ENCODE measurements at regions not wholly inside any gene's neighbourhood (a gene's known extent, or its start where the extent isn't known, plus 50 kb on each side); places are given as distances from the start of the nearest gene placed in this dataset.

DNA sequence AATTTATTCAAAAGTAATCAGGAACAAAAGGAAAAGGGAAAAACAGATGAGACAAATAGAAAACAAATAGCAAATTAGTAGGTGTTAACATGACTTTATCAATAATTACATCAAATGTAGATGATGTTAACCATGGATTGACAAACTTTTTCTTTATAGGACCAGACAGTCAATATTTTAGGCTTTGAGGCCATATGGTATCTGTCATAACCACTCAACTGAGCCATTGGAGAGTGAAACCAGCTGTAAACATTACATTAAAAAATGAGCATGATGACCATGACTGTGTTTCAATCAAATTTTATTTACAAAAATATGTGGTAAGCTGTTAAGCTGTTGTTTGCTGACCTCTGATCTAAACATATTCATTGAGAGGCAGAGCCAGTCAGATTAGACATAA is 118.5 kb upstream of the NWD2 start:
- DNase-seq: no peak

DNA sequence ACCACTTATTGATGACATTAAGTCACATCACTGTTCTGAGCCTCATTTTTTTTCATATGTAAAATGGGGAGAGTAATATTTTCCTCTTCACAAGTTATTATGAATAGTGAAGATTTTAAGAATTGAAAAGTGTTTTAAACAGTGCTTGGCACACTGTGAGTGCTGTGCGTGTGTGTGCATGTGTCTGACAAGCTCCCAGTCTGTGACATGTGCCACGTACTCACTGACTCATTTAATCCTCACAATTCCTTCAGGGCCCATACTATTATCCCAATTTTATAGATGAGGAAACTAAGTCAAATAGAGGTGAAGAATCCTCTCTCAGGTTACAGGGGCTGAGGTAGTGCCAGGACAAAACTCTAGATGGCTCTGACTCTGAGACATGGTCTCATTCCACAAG is 114.1 kb upstream of the NWD2 start:
- DNase-seq: no peak

DNA sequence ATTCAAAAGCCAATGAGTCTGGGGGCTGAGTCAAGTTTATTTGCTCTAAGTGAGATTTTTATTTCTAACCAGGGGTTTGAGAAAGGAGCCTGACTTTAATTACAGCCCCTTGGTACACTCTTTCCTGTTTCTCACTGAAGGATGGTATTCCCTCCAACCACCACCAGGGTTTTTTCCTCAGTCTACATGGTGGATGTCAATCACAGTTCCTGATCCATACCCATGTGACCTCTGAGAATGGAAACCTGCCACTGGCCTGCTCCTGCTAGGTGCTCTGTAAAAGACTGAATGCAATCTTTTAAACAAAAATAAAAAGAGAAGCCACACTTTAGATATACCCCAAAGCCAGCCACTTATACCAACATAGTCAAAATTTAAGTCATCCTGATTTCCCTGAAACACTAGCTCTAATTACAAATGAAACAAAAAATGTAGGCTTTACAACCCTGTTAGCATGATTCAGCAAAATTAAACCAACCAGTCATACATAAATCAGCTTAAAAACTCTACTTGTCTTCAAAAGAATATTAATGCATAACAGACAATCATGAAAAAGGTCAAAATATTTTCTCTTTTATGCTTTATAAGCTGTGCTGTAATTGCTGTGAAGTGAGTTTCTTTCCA is 112.1 kb upstream of the NWD2 start:
- no peak for DNase-seq

DNA sequence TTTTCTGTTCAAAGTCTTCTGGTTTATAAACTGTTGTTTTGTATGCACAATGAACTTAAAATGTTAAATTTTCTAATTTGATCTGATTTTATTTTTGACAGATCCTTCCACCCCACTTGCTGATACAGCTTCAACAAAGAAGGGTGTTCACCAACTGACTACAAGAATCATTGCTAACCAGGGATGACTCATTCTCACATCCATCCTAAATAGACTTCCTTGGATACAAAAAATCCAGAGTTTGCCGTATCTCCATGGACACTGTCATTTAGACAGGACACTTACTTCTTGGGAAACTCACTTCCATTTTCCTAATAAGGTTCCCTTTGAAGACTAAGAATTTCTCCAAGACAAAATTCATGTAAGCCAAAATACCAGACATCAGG is 111.6 kb upstream of the NWD2 start:
- no peak for DNase-seq

DNA sequence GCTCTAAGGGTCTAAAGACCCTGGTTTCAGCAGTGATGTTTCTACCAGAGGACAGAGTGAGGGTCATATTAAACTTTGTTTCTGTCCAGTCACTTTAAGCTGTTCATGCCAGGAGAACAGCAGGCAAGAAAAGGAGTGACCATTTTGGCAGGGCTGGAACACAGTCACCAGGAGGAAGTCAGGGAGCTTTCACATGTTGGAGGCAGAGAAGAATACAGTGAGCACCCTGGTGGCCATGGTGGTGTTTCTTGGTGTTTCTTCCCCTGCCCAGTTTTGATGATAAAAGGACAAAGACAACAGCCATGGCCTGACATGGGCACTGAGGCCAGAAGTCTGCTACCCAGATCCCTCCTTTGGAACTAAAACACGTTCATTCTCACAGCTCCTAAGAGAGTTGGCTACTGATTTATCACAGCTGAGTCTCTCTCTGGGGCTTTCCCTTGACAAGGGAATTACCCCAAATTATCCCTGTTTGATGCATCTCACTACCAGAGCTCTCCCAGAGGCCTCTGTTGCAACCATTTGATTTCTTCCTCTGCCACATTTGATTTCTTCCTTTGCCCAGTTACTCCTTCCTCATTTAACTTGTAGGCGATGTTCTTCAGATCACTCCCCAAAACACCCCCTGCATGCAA is 106.4 kb upstream of the NWD2 start:
- DNase-seq: no peak

DNA sequence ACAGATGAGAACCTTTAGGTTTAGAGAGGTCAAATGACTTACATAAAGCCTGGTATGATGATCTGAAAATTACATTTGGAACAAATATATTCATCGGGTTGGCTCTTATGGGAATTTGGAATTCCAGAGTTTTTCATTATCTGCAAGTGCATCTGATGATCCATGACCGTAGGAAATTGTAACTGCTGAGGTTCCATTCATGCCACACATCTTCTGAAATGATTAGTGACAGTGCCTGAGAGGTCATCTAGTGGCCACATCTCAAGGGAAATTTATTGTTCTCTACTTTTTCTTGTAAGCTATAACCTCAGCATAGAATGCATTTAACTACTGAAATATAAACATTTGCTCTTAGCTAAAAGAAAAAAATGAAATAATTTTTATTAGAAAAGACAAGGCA is 105.8 kb upstream of the NWD2 start:
- no peak for DNase-seq

DNA sequence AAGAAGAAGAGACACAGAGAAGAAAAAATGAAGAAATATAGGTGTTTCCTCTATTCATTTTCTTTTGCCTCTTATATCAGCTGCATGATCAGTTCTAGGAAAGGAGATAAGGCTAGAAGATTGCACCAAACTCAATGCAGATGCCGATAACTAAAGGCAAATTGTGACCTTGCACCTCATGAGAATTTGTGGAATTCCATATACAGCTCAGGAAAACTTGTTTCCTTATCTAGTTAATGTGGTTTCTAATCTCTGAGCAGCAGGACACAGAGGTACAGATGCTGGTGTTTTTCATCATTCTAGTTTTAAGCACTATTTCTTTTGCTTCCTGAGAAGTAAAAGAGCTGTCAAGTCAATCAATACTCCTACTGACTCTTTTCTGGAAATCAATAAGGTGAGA is 104.6 kb upstream of the NWD2 start:
- no peak for DNase-seq

DNA sequence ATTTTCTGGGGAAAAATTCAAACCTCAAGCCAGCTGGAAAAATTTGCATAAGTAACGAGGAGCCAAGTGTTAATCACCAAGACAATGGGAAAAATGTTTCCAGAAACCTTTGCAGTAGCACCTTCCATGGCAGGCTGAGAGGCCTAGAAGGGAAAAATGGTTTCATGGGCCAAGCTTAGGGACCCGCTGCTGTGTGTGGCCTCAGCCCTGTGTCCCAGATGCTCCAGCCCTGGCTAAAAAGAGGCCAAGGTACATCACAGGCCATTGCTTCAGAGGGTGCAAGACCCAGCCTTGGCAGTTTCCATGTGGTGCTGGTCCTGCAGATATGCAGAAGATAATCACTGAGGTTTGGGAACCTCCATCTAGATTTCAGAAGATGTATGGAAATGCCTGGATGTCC is 98.3 kb upstream of the NWD2 start:
- no peak for DNase-seq

DNA sequence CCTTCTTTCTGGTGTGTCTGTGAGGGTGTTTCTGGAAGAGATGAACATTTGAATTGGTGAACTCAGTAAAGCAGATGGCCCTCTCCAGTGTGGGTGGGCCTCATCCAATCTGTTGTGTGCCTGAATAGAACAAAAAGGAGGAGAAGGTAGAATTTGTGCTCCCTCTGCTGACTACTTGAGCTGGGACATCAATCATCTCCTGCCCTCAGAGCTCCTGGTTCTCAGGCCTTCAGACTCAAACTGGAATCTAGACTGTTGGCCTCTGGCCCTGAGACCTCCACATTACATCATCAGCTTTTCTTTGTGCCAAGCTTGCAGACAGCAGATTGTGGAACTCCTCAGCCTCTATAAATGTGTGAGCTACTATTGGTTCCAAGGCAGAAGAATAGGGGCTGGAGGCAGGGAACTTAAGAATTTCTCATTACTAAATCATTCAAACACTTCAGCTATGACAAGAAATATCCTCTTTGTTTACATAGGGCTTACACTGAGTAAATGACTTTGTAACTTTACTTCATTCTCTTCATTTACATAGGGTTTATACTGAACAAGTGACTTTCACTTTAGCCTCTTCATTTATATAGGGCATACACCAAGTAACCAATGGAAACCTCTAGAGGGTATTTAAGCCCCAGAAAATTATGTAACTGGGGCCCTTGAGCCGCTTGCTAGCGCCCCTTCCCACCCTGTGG is 86.9 kb upstream of the NWD2 start:
- DNase-seq: no peak

DNA sequence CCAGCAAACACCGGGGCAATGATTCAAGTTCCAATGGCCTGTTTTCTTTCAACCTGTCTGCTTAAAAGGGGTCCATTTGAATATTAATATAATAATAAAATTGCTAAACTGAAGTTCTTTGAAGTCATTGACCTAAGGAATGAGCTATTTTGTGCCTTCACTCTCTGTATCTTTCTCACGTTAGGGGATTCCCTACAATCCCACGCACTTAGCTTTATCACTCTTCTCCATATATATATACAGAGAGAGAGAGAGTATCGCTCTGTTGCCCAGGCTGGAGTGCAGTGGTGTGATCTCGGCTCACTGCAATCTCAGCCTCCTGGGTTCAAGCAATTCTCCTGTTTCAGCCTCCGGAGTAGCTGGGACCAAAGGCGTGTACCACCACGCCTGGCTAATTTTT is 83.9 kb upstream of the NWD2 start:
- no peak for DNase-seq

DNA sequence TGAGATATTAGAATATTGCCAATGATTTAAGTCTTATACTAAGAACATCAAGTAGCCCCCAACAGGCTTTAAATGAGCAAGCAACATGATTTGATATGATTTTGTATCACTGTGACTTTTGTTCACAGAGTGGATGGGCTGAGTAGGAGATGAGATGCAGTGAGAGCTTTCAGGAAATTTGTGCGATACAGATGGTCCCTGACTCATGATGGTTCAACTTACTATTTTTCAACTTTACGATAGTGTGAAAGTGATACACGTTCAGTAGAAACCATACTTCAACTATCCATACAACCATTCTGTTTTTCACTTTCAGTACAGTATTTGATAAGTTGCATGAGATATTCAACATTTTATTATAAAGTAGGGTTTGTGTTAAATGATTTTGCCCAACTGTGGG is 78.7 kb upstream of the NWD2 start:
- no peak for DNase-seq

DNA sequence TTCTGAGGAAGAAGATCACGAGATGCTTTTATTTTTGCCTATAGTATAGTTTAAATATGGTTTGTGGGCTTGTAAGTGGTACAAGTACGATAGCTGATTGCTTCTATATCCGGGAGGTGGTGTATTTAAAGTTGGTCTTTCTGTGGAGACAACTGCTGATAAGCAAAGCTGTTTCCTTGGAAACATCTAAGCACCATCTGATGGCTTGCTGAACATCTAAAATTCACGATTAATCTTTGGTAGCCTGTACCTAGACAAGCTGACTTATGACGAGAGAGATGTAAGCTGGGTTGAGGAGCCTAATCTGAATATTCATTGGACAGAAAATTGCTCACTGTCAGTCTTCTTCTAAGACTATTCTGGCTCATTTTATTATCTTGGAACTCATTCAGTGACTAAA is 74.6 kb upstream of the NWD2 start:
- DNase-seq: no peak

DNA sequence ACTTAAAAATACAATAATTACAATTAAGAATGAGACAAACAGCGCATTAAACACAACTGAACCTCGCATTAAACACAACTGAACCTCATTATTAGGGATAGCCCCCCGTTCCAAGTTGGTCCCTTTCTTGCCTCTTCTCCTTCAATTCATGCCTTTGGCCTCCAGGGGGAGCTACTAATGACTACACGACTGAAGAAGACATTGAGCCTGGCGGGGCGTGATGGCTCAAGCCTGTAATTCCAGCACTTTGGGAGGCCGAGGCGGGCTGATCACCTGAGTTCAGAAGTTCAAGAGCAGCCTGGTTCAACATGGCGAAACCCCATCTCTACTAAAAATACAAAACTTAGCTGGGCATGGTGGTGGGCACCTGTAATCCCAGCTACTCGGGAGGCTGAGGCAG is 56.4 kb upstream of the NWD2 start:
- no peak for DNase-seq

Measured in activated gamma-delta T cell treated with Interleukin-2 at 50 U/mL for 16 hours (primary cell).